GM20431 (cell line): ENCODE measurements at regions not wholly inside any gene's neighbourhood (a gene's known extent, or its start where the extent isn't known, plus 50 kb on each side); places are given as distances from the start of the nearest gene placed in this dataset.
"Not testable (repeated sequence)": the region's sequence is repeated elsewhere in the genome, so short reads cannot be mapped to it uniquely, and the experiment has no call there.

Experiments
- in situ Hi-C: fragments of 300-500 bp; cut with MseI, MboI; formaldehyde crosslinking; loops from one replicate; pipeline ENCODE4 v1.15.0; 2020; ENCODE audit warnings: low sequenced_read_pairs; ENCODE audit not compliant: unreplicated experiment

- in situ Hi-C loops: no loop called here
Observed at GRCh38 chr1:87398641-87399040, 70.0 kb downstream of the LMO4 start.

GRCh38 chr1:87399264-87399663, 70.6 kb downstream of the LMO4 start:
- in situ Hi-C loops: no loop called here

- in situ Hi-C loops: no loop called here
Observed at GRCh38 chr1:87399701-87400100, 71.0 kb downstream of the LMO4 start.

- in situ Hi-C loops: no loop called here
Observed at GRCh38 chr1:87400813-87401212, 72.1 kb downstream of the LMO4 start.

GRCh38 chr1:87402241-87403002, 73.7 kb downstream of the LMO4 start:
- in situ Hi-C loops: no loop called here

- in situ Hi-C loops: no loop called here
Observed at GRCh38 chr1:87403061-87403820, 74.6 kb downstream of the LMO4 start.

GRCh38 chr1:87404296-87404695, 75.6 kb downstream of the LMO4 start:
- in situ Hi-C loops: no loop called here

- in situ Hi-C loops: no loop called here
Observed at GRCh38 chr1:87408665-87409248, 80.1 kb downstream of the LMO4 start.

- in situ Hi-C loops: no loop called here
Observed at GRCh38 chr1:87410776-87411480, 82.2 kb downstream of the LMO4 start.

GRCh38 chr1:87413846-87414245, 85.2 kb downstream of the LMO4 start:
- in situ Hi-C loops: not testable (repeated sequence)

GRCh38 chr1:87418048-87418447, 89.4 kb downstream of the LMO4 start:
- in situ Hi-C loops: no loop called here

GRCh38 chr1:87421809-87422208, 93.1 kb downstream of the LMO4 start:
- in situ Hi-C loops: no loop called here

GRCh38 chr1:87424541-87424940, 95.9 kb downstream of the LMO4 start:
- in situ Hi-C loops: no loop called here

GRCh38 chr1:87426463-87427249, 98.0 kb downstream of the LMO4 start:
- in situ Hi-C loops: no loop called here

- in situ Hi-C loops: no loop called here
Observed at GRCh38 chr1:87428367-87428766, 99.7 kb downstream of the LMO4 start.

- in situ Hi-C loops: no loop called here
Observed at GRCh38 chr1:87428883-87429282, 100.2 kb downstream of the LMO4 start.

GRCh38 chr1:87432685-87433084, 104.0 kb downstream of the LMO4 start:
- in situ Hi-C loops: no loop called here

GRCh38 chr1:87433101-87433500, 104.4 kb downstream of the LMO4 start:
- in situ Hi-C loops: not testable (repeated sequence)

GRCh38 chr1:87435484-87435883, 106.8 kb downstream of the LMO4 start:
- in situ Hi-C loops: no loop called here

GRCh38 chr1:87436115-87436514, 107.4 kb downstream of the LMO4 start:
- in situ Hi-C loops: not testable (repeated sequence)
